C4-2B (cell line): ENCODE measurements at regions not wholly inside any gene's neighbourhood (a gene's known extent, or its start where the extent isn't known, plus 50 kb on each side); places are given as distances from the start of the nearest gene placed in this dataset.
"Not testable (repeated sequence)": the region's sequence is repeated elsewhere in the genome, so short reads cannot be mapped to it uniquely, and the experiment has no call there.

Source experiments
- ZFX ChIP-seq: fragments of 450-650 bp; IDR thresholded peaks from 2 replicates; pipeline ENCODE4 v1.6.1; 2017
- TF ChIP-seq, protein P1 (sequence below): fragments of 450-650 bp; conservative IDR thresholded peaks from 2 replicates; pipeline ENCODE4 v1.5.1; 2017; ENCODE audit warnings: mild to moderate bottlenecking

DNA sequence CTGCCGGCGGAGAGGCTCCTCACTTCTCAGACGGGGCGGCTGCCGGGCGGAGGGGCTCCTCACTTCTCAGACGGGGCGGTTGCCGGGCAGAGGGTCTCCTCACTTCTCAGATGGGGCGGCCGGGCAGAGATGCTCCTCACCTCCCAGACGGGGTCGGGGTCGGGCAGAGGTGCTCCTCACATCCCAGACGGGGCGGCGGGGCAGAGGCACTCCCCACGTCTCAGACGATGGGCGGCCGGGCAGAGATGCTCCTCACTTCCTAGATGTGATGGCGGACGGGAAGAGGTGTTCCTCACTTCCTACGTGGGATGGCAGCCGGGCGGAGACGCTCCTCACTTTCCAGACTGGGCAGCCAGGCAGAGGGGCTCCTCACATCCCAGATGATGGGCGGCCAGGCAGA, 126.5 kb upstream of the PTPRG start:
- TF ChIP-seq, protein P1, sequence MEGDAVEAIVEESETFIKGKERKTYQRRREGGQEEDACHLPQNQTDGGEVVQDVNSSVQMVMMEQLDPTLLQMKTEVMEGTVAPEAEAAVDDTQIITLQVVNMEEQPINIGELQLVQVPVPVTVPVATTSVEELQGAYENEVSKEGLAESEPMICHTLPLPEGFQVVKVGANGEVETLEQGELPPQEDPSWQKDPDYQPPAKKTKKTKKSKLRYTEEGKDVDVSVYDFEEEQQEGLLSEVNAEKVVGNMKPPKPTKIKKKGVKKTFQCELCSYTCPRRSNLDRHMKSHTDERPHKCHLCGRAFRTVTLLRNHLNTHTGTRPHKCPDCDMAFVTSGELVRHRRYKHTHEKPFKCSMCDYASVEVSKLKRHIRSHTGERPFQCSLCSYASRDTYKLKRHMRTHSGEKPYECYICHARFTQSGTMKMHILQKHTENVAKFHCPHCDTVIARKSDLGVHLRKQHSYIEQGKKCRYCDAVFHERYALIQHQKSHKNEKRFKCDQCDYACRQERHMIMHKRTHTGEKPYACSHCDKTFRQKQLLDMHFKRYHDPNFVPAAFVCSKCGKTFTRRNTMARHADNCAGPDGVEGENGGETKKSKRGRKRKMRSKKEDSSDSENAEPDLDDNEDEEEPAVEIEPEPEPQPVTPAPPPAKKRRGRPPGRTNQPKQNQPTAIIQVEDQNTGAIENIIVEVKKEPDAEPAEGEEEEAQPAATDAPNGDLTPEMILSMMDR = not testable (repeated sequence)
- TF ChIP-seq ZFX = not testable (repeated sequence)
